Kidney (tissue), 13 donors: ENCODE measurements at regions not wholly inside any gene's neighbourhood (a gene's known extent, or its start where the extent isn't known, plus 50 kb on each side); places are given as distances from the start of the nearest gene placed in this dataset.
A peak's percentile ranks its signal among the peaks of the same experiment; 100 is the strongest.

Source experiments
- DNase-seq, 5 donors: peaks; one replicate each; pipeline ENCODE4 v3.0.0-alpha.2; 2013 to 2020
- FAIRE-seq: peaks from 2 replicates; lab custom pipeline; 2012; peaks lifted over from hg19 to GRCh38; lab: Jason Lieb, UNC
- H3K27ac ChIP-seq, 2 donors: one replicate each; pipeline ENCODE4 v1.7.0; 2013; ENCODE audit warnings: low read depth in 2 of 2, low read length in 2 of 2, inconsistent platforms in 1 of 2
- H3K27me3 ChIP-seq: one replicate; pipeline ENCODE4 v1.7.1; 2013; ENCODE audit warnings: low read length, inconsistent platforms; ENCODE audit not compliant: control insufficient read depth, insufficient read depth
- H3K36me3 ChIP-seq, 3 donors: one replicate each; pipeline versions ENCODE4 v1.7.0 to v1.7.1; 2013; ENCODE audit warnings: low read length in 3 of 3, control low read depth in 1 of 3, inconsistent platforms in 1 of 3; ENCODE audit not compliant: insufficient read depth in 3 of 3, control insufficient read depth in 2 of 3
- H3K4me1 ChIP-seq, 3 donors: one replicate each; pipeline versions ENCODE4 v1.7.0 to v1.7.1; 2013; ENCODE audit warnings: low read length in 3 of 3, inconsistent platforms in 1 of 3, low read depth in 1 of 3; ENCODE audit not compliant: control insufficient read depth in 2 of 3, insufficient read depth in 2 of 3
- H3K4me3 ChIP-seq, 3 donors: one replicate each; pipeline versions ENCODE4 v1.7.0 to v1.8.1; 2013; ENCODE audit warnings: low read length in 3 of 3, control low read depth in 1 of 3, inconsistent platforms in 1 of 3
- H3K9ac ChIP-seq, 3 donors: one replicate each; pipeline versions ENCODE4 v1.7.0 to v1.7.1; 2013; ENCODE audit warnings: low read length in 3 of 3, control low read depth in 1 of 3, inconsistent platforms in 1 of 3
- H3K9me3 ChIP-seq, 3 donors: one replicate each; pipeline versions ENCODE4 v1.7.0 to v1.7.1; 2013; ENCODE audit warnings: low read length in 3 of 3, control low read depth in 1 of 3, inconsistent platforms in 1 of 3; ENCODE audit not compliant: control insufficient read depth in 2 of 3, insufficient read depth in 1 of 3
- intact Hi-C: fragments of 100-400 bp; cut with DNase I; formaldehyde crosslinking; loops from one replicate; pipeline ENCODE4 v1.11.1; 2022
- TF ChIP-seq, protein P1 (sequence below): IDR thresholded peaks from 3 replicates; pipeline ENCODE4 v1.5.1; 2012; ENCODE audit warnings: mild to moderate bottlenecking, moderate library complexity, borderline replicate concordance; ENCODE audit not compliant: insufficient read depth; ENCODE audit errors: extremely low read depth
- donor health status: control.
- donor health status: control.
- donor health status: control.
- donor health status: control.
- donor health status: control.
- donor health status: DM: yes; HTN: yes; CAD: no.
- donor health status: Normal renal cell carcinoma (clear cell type).

- Histone ChIP-seq H3K36me3 (no peaks in the 10 kb centered on the region), H3K9ac (no peak overlapping the region), H3K4me3 (no peak overlapping the region), H3K27me3 (no peaks in the 10 kb centered on the region), H3K27ac (no peak overlapping the region), H3K9me3 (peaks cover 0 to 3% (median 0%) of the 10 kb centered on the region in 3 donors), H3K4me1 (peaks cover 0 to 4% (median 0%) of the 10 kb centered on the region in 3 donors)
- FAIRE-seq (no peak), DNase-seq (no peak)
- intact Hi-C loops = no loop called here
- TF ChIP-seq, protein P1, sequence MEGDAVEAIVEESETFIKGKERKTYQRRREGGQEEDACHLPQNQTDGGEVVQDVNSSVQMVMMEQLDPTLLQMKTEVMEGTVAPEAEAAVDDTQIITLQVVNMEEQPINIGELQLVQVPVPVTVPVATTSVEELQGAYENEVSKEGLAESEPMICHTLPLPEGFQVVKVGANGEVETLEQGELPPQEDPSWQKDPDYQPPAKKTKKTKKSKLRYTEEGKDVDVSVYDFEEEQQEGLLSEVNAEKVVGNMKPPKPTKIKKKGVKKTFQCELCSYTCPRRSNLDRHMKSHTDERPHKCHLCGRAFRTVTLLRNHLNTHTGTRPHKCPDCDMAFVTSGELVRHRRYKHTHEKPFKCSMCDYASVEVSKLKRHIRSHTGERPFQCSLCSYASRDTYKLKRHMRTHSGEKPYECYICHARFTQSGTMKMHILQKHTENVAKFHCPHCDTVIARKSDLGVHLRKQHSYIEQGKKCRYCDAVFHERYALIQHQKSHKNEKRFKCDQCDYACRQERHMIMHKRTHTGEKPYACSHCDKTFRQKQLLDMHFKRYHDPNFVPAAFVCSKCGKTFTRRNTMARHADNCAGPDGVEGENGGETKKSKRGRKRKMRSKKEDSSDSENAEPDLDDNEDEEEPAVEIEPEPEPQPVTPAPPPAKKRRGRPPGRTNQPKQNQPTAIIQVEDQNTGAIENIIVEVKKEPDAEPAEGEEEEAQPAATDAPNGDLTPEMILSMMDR = no peak
Measured at GRCh38 chr6:140289186-140289585, 914.7 kb upstream of the CITED2 start.

- Histone ChIP-seq H3K9ac (no peak overlapping the region), H3K36me3 (no peaks in the 10 kb centered on the region), H3K4me1 (peaks cover 0 to 4% (median 4%) of the 10 kb centered on the region in 3 donors), H3K27me3 (no peaks in the 10 kb centered on the region), H3K9me3 (no peaks in the 10 kb centered on the region), H3K4me3 (no peak overlapping the region), H3K27ac (no peak overlapping the region)
- DNase-seq = no peak
- intact Hi-C loops = no loop called here
- no peak for FAIRE-seq
- TF ChIP-seq, protein P1 = no peak
Measured at GRCh38 chr6:140285998-140286690, 911.7 kb upstream of the CITED2 start.

DNA sequence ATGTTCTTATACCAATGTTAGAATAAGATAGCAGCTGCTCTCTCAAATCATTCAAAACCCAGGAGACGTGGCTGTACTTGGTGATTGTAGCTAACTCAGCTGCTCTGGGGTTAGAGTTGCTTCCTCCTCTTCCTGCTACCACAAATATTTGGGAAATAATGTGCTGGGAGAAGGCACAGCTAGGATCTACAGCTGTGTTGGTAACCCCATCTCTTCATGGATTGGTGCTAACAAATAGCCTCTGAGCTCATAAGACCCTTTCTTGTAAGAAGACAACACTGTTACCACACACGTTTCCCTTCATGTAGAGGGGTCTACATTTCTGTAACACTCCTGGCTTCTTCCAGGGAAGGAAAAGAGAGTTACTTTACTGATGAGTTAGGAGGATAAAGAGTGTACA lies 911.0 kb upstream of the CITED2 start:
- no peaks in the 10 kb centered on the region for H3K36me3 ChIP-seq
- no peaks in the 10 kb centered on the region for H3K9me3 ChIP-seq
- H3K4me3 ChIP-seq = no peak overlapping the region
- no peaks in the 10 kb centered on the region for H3K27me3 ChIP-seq
- H3K27ac ChIP-seq = no peak overlapping the region
- peaks cover 0 to 4% (median 4%) of the 10 kb centered on the region in 3 donors for H3K4me1 ChIP-seq
- no peak for FAIRE-seq
- H3K9ac ChIP-seq = no peak overlapping the region
- peak in 1 of 5 donors; percentile 3 for DNase-seq
- TF ChIP-seq, protein P1 = no peak
- intact Hi-C loops = no loop called here
